PC-9 (cell line): ENCODE measurements at regions not wholly inside any gene's neighbourhood (a gene's known extent, or its start where the extent isn't known, plus 50 kb on each side); places are given as distances from the start of the nearest gene placed in this dataset.

ENCODE experiments used
- BruUV-seq: library from RNA; stranded (reverse); fragments of 400-500 nt; replicated peaks from 2 replicates; lab custom pipeline; 2021; lab: Mats Ljungman, UMichigan
- CTCF ChIA-PET: fragments of 300-600 bp; sonication (Branson Sonifier 250); formaldehyde crosslinking; loops from one replicate; lab custom pipeline; 2022; ENCODE audit warnings: antibody characterized with exemption; lab: Charles Lee
- POLR2A ChIA-PET: fragments of 300-600 bp; sonication (Branson Sonifier 250); formaldehyde crosslinking; loops from one replicate; lab custom pipeline; 2022; ENCODE audit warnings: antibody characterized with exemption; ENCODE audit not compliant: unreplicated experiment; lab: Charles Lee
- DNase-seq, 2 experiments: peaks; one replicate each; pipeline versions ENCODE4 v3.0.0 to v3.0.0-alpha.2; 2015 to 2022; ENCODE audit warnings: mixed read lengths in 1 of 2
- H2AFZ ChIP-seq: fragments of 200-600 bp; sonication (generic); 2 replicates; pipeline ENCODE4 v1.8.1; 2017; ENCODE audit warnings: antibody characterized with exemption
- H3F3A ChIP-seq: fragments of 200-600 bp; sonication (generic); 2 replicates; pipeline ENCODE4 v1.8.1; 2017; ENCODE audit warnings: antibody characterized with exemption, mild to moderate bottlenecking, low read depth; ENCODE audit not compliant: insufficient read depth
- H3K27ac ChIP-seq: fragments of 200-600 bp; sonication (generic); 2 replicates; pipeline ENCODE4 v1.6.1; 2016; ENCODE audit warnings: mixed run types
- H3K27me3 ChIP-seq: fragments of 200-600 bp; sonication (generic); 2 replicates; pipeline ENCODE4 v1.6.1; 2016; ENCODE audit warnings: low read depth, mixed run types; ENCODE audit not compliant: insufficient read depth
- H3K36me3 ChIP-seq: fragments of 200-600 bp; sonication (generic); 2 replicates; pipeline ENCODE4 v1.6.1; 2016; ENCODE audit warnings: low read depth, mixed run types
- H3K4me1 ChIP-seq: fragments of 200-600 bp; sonication (generic); replicated peaks from 2 replicates; pipeline ENCODE4 v1.6.1; 2016; ENCODE audit warnings: mixed run types; ENCODE audit not compliant: insufficient read depth
- H3K4me2 ChIP-seq: fragments of 200-600 bp; sonication (generic); 2 replicates; pipeline ENCODE4 v1.6.1; 2017; ENCODE audit warnings: mixed run types
- H3K4me3 ChIP-seq: fragments of 200-600 bp; sonication (generic); 2 replicates; pipeline ENCODE4 v1.6.1; 2016; ENCODE audit warnings: mixed run types
- H3K79me2 ChIP-seq: fragments of 200-600 bp; sonication (generic); 2 replicates; pipeline ENCODE4 v1.6.1; 2017; ENCODE audit warnings: low read depth, mixed run types
- H3K9me2 ChIP-seq: fragments of 200-600 bp; sonication (generic); 2 replicates; pipeline ENCODE4 v1.8.1; 2017; ENCODE audit warnings: mild to moderate bottlenecking; ENCODE audit not compliant: insufficient read depth
- H3K9me3 ChIP-seq: fragments of 200-600 bp; sonication (generic); 2 replicates; pipeline ENCODE4 v1.8.1; 2016; ENCODE audit warnings: low read depth; ENCODE audit not compliant: insufficient read depth
- H4K20me1 ChIP-seq: fragments of 200-600 bp; sonication (generic); 2 replicates; pipeline ENCODE4 v1.8.1; 2017; ENCODE audit not compliant: insufficient read depth
- CTCF ChIP-seq: fragments of 200-600 bp; sonication (generic); conservative IDR thresholded peaks from 2 replicates; pipeline ENCODE4 v1.6.1; 2017; ENCODE audit warnings: mixed run types, antibody characterized with exemption, mild to moderate bottlenecking, moderate library complexity
- EZH2 ChIP-seq: fragments of 200-600 bp; sonication (generic); IDR thresholded peaks from 2 replicates; pipeline ENCODE4 v1.8.0; 2017; ENCODE audit warnings: antibody characterized with exemption, low read depth
- intact Hi-C: fragments of 100-400 bp; cut with micrococcal nuclease; formaldehyde crosslinking; loops from one replicate; pipeline ENCODE4 v1.10.0; 2022; ENCODE audit not compliant: unreplicated experiment

DNA sequence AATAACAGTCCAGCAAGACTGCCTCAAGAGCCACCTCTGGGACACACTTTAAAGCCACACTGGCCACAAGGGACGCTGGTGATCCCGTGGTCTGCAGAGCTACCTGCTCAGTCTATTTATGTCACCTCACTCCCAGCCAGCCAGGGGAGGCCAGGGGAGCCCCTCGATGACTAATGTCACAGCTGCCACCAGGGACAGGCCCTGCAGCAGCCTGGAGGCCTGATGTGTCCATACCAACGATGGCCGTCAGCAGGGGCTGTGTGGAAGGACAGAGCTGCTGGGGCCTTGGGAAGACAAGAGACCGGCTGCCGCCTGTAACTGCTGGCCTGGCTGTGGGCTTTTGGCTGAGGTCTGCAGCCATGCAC, 71.0 kb downstream of the SIK1 start:
- BruUV-seq, result no TSS peak
- Histone ChIP-seq H3K4me2 (no peak overlapping the region), H3K36me3 (no peaks in the 10 kb centered on the region), H3K4me3 (no peak overlapping the region), H3K9me2 (no peaks in the 10 kb centered on the region), H3K27me3 (no peaks in the 10 kb centered on the region), H3K4me1 (no peaks in the 10 kb centered on the region), H2AFZ (no peak overlapping the region), H3K79me2 (no peaks in the 10 kb centered on the region), H3K9me3 (no peaks in the 10 kb centered on the region), H3K27ac (no peak overlapping the region), H4K20me1 (no peaks in the 10 kb centered on the region), H3F3A (no peaks in the 10 kb centered on the region)
- intact Hi-C loops, result no loop called here
- no peak; the same call in 1 of the 2 replicates for TF ChIP-seq CTCF
- TF ChIP-seq EZH2, result no peak
- peak in 1 of 2 experiments; percentile 29 for DNase-seq
- POLR2A ChIA-PET, result no interaction called here
- CTCF ChIA-PET, result no interaction called here

DNA sequence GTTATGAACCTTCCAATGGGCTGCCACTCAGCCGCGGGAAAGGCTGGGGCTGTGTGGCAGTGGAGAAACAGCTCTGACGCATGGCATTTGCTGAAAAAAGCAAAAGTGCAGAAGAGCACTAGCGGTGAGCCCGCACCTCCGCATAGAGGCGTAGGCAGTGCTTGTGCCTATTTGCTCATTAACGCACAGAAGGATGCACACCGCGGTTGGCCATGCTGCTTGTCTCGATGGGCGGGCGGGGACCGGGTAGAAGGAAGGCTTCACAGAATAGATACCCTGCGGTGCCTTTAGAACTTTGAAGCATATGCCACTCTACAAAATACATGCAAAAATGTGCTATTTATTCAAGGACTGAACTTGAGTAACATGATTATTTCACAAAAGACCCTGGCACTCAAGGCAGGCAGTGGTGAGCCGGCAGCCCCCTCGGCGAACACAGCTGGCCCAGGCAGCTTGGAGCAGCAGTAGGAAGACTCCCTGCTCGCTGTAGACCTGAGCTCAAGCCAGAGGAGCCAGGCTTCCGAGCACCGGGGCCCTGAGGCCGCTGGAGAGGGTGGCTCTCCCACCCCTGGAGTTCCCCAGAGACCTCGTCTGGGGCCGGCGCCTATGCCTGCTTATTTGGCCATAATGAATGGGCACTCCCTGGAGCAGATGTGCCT, 71.5 kb downstream of the SIK1 start:
- no peak overlapping the region for H3K27ac ChIP-seq
- no TSS peak for BruUV-seq
- TF ChIP-seq CTCF, result no peak
- TF ChIP-seq EZH2, result no peak
- H2AFZ ChIP-seq, result no peak overlapping the region
- H3K27me3 ChIP-seq, result no peaks in the 10 kb centered on the region
- H3K9me2 ChIP-seq, result no peaks in the 10 kb centered on the region
- no peaks in the 10 kb centered on the region for H4K20me1 ChIP-seq
- intact Hi-C loops, result no loop called here
- H3K9me3 ChIP-seq, result no peaks in the 10 kb centered on the region
- no peak overlapping the region for H3K4me2 ChIP-seq
- no peaks in the 10 kb centered on the region for H3K4me1 ChIP-seq
- ChIA-PET CTCF (no interaction called here), POLR2A (no interaction called here)
- no peak overlapping the region for H3K4me3 ChIP-seq
- H3K36me3 ChIP-seq, result no peaks in the 10 kb centered on the region
- no peak for DNase-seq
- H3K79me2 ChIP-seq, result no peaks in the 10 kb centered on the region
- no peaks in the 10 kb centered on the region for H3F3A ChIP-seq

- BruUV-seq, result no TSS peak
- ChIA-PET CTCF (no interaction called here), POLR2A (no interaction called here)
- intact Hi-C loops, result no loop called here
- Histone ChIP-seq H2AFZ (no peak overlapping the region), H3K27ac (no peak overlapping the region), H3K9me3 (no peaks in the 10 kb centered on the region), H3K79me2 (no peaks in the 10 kb centered on the region), H3K27me3 (no peaks in the 10 kb centered on the region), H3K36me3 (no peaks in the 10 kb centered on the region), H3K4me1 (no peaks in the 10 kb centered on the region), H3K4me2 (no peak overlapping the region), H4K20me1 (no peaks in the 10 kb centered on the region), H3F3A (no peaks in the 10 kb centered on the region), H3K4me3 (no peak overlapping the region), H3K9me2 (no peaks in the 10 kb centered on the region)
- no peak for DNase-seq
- TF ChIP-seq EZH2 (no peak), CTCF (no peak)
These were observed 72.3 kb downstream of the SIK1 start for GRCh38 chr21:43354666-43355065.
